ENCODE measurements at regions not wholly inside any gene's neighbourhood (a gene's known extent, or its start where the extent isn't known, plus 50 kb on each side); places are given as distances from the start of the nearest gene placed in this dataset.

GRCh38 chr14:53723221-53723620 is 233.4 kb downstream of the BMP4 start:
- H2BK15ac ChIP-seq (ENCODE audit: low read depth, low read length), result no peak overlapping the region
- no peaks in the 10 kb centered on the region for H3K79me1 ChIP-seq (ENCODE audit: insufficient read depth, low read depth, low read length, poor library complexity, severe bottlenecking)
- no peak overlapping the region for H4K8ac ChIP-seq (replicated peaks; ENCODE audit: insufficient read length, low read depth, low read length)
- no peak overlapping the region for H4K91ac ChIP-seq (ENCODE audit: insufficient read length, low read depth, low read length)
- no peaks in the 10 kb centered on the region for H3K27me3 ChIP-seq (ENCODE audit: insufficient read depth, low read length)
- no peak overlapping the region for H3K23ac ChIP-seq (ENCODE audit: insufficient read length, low read depth, low read length)
- no peak overlapping the region for H3K27ac Mint-ChIP-seq
- no peak for TF ChIP-seq CTCF (conservative IDR thresholded peaks at IDR 0.05)
- peaks cover 8 to 15% of the 10 kb centered on the region in 2 experiments; a peak in 4 of 5 replicates for H3K9me3 Mint-ChIP-seq
- no peak overlapping the region for H2BK12ac ChIP-seq (ENCODE audit: insufficient read length, low read depth, low read length)
- DNase-seq, result no peak
- no peak overlapping the region for H4K5ac ChIP-seq (ENCODE audit: insufficient read length, low read depth, low read length)
- H3K27ac ChIP-seq (ENCODE audit: insufficient read length, low read depth, low read length), result no peak overlapping the region
- H3K18ac ChIP-seq (ENCODE audit: insufficient read length, low read depth, low read length), result no peak overlapping the region
- H3K4me1 ChIP-seq (ENCODE audit: insufficient read depth, low read length), result no peaks in the 10 kb centered on the region
- H2BK20ac ChIP-seq (ENCODE audit: low read depth, low read length, poor library complexity, severe bottlenecking), result no peak overlapping the region
- H3K4me2 ChIP-seq (ENCODE audit: insufficient read depth, insufficient read length, low read length), result no peak overlapping the region
- H3K14ac ChIP-seq (ENCODE audit: insufficient read depth, low read length), result no peak overlapping the region
- no peak overlapping the region for H3K56ac ChIP-seq (ENCODE audit: insufficient read length, low read depth, low read length)
- no peak overlapping the region for H3T11ph ChIP-seq (ENCODE audit: low read length)
- H3K9ac ChIP-seq (ENCODE audit: extremely low read depth, insufficient read length, low read length), result no peak overlapping the region
- no peak overlapping the region for H2AFZ ChIP-seq (ENCODE audit: low read length)
- H3K4me1 Mint-ChIP-seq, result no peaks in the 10 kb centered on the region
- H2BK5ac ChIP-seq (ENCODE audit: insufficient read length, low read length), result no peak overlapping the region
- H2BK120ac ChIP-seq (ENCODE audit: low read depth, low read length, poor library complexity, severe bottlenecking), result no peak overlapping the region
- H3K4ac ChIP-seq (ENCODE audit: low read depth, low read length), result no peak overlapping the region
- H2AK5ac ChIP-seq (ENCODE audit: insufficient read length, low read length), result no peak overlapping the region
- H3K36me3 Mint-ChIP-seq (ENCODE audit: insufficient read depth in 1 of 3, low read depth in 3 of 3), result peaks cover 0 to 8% (median 4%) of the 10 kb centered on the region in 3 experiments; a peak in 3 of 7 replicates
- H4K20me1 ChIP-seq (ENCODE audit: control insufficient read depth, insufficient read depth, insufficient read length), result no peaks in the 10 kb centered on the region
- H3K27me3 Mint-ChIP-seq (ENCODE audit: low read depth), result no peaks in the 10 kb centered on the region
- no peaks in the 10 kb centered on the region for H3K79me2 ChIP-seq (ENCODE audit: insufficient read depth, low read length)
- no CpG with 5 or more reads among the region's 5 CpGs for WGBS (ENCODE audit: extremely low coverage, insufficient read length, low lambda C conversion rate)
- no peaks in the 10 kb centered on the region for H3K23me2 ChIP-seq (ENCODE audit: insufficient read length, low read depth, low read length, poor library complexity, severe bottlenecking)
- no peaks in the 10 kb centered on the region for H3K9me3 ChIP-seq (ENCODE audit: control insufficient read depth, low read depth, low read length)
- H3K4me3 Mint-ChIP-seq, result no peak overlapping the region
